ENCODE measurements at regions not wholly inside any gene's neighbourhood (a gene's known extent, or its start where the extent isn't known, plus 50 kb on each side); places are given as distances from the start of the nearest gene placed in this dataset.

DNA sequence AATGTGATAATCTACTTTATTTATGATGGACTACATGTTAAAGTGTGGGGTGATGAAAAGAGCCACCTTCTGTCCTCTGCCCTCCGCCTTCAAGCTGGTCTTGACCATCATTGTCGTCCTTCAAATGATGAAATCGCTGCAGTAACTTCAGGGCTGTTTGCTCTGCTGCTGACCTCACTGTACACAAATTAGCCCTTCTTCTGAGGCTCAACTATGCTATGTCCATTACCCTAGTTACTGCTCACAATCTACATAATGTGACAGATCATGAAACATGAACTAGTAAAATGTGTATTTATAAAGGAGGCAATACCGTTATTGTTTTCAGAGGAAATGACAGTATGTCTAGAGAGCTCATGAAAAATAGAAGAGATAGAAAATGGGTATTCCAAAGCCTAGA, 145.9 kb downstream of the RFC3 start:
- no peak overlapping the region for H3K4me2 ChIP-seq (ENCODE audit: insufficient read depth, low read length)
- no peaks in the 10 kb centered on the region for H3K79me2 ChIP-seq (ENCODE audit: insufficient read depth, low read length)
- no peaks in the 10 kb centered on the region for H3K27me3 ChIP-seq (ENCODE audit: insufficient read depth, low read length)
- no peaks in the 10 kb centered on the region for H3K36me3 ChIP-seq (ENCODE audit: insufficient read depth, low read length)
- H3K4me1 ChIP-seq (ENCODE audit: insufficient read depth, low read length): no peaks in the 10 kb centered on the region
- no peak for DNase-seq (ENCODE audit: insufficient read length, low spot score, missing footprints)
- H3K4me3 ChIP-seq (ENCODE audit: insufficient read depth, low read length): no peak overlapping the region
- no peak overlapping the region for H3K27ac ChIP-seq (ENCODE audit: low read depth, low read length)
- TF ChIP-seq, protein P1, sequence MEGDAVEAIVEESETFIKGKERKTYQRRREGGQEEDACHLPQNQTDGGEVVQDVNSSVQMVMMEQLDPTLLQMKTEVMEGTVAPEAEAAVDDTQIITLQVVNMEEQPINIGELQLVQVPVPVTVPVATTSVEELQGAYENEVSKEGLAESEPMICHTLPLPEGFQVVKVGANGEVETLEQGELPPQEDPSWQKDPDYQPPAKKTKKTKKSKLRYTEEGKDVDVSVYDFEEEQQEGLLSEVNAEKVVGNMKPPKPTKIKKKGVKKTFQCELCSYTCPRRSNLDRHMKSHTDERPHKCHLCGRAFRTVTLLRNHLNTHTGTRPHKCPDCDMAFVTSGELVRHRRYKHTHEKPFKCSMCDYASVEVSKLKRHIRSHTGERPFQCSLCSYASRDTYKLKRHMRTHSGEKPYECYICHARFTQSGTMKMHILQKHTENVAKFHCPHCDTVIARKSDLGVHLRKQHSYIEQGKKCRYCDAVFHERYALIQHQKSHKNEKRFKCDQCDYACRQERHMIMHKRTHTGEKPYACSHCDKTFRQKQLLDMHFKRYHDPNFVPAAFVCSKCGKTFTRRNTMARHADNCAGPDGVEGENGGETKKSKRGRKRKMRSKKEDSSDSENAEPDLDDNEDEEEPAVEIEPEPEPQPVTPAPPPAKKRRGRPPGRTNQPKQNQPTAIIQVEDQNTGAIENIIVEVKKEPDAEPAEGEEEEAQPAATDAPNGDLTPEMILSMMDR (IDR thresholded peaks at IDR 0.05; ENCODE audit: extremely low read depth, low read depth, low read length): no peak
- no peaks in the 10 kb centered on the region for H3K9me3 ChIP-seq (ENCODE audit: low read depth, low read length)
- H2AFZ ChIP-seq (ENCODE audit: low read length): no peak overlapping the region
- H4K20me1 ChIP-seq (ENCODE audit: insufficient read depth, low read length): no peaks in the 10 kb centered on the region

DNA sequence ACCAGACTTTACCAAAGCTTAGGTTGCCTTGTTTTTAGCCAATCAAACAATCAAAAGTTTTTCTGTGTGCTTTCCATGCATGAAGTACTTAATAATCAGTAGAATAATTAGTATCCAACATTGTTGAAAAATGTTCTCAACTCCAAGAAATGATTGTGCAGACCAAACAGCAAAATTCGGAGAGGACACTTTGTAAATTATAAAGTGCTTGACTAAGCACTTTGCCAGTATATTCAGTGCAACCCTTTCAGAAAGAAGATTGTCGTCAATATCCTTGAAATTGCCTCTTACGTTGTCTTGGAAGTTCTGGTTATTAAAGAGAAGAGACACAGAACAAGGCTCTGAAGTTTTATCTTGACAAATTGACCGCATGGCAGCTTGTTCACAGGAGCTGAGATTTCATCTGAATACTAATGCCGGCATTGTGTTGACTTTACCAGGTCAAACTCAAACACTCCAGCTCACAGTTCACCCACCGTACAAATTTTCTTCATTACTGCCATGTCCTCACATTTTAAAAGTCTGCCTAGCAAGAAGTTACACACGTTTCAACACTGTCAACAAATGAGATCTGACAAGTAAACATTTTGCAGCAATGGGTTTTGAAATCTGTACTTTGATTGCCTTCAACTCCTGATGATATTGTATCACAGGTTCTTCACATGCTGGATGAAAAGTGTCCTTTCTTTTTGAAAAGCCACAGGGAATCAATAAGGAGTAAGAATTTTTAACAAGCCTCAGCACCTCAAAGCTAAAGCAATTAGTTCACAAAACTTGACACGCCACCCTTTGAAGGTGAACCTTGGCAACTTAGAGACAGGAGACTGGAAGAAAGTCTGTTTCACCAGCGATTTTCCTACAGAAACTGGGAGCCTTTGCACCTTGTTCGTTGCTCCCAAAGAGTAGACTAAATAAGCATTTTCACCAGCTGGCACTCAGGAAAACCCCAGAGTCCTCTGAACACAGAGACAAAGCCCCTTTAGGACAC, 150.9 kb downstream of the RFC3 start:
- H3K79me2 ChIP-seq (ENCODE audit: insufficient read depth, low read length): no peaks in the 10 kb centered on the region
- no peak overlapping the region for H3K27ac ChIP-seq (ENCODE audit: low read depth, low read length)
- H3K9me3 ChIP-seq (ENCODE audit: low read depth, low read length): no peaks in the 10 kb centered on the region
- H2AFZ ChIP-seq (ENCODE audit: low read length): no peak overlapping the region
- TF ChIP-seq, protein P1 (IDR thresholded peaks at IDR 0.05; ENCODE audit: extremely low read depth, low read depth, low read length): no peak
- H3K27me3 ChIP-seq (ENCODE audit: insufficient read depth, low read length): no peaks in the 10 kb centered on the region
- H3K4me2 ChIP-seq (ENCODE audit: insufficient read depth, low read length): no peak overlapping the region
- H3K4me3 ChIP-seq (ENCODE audit: insufficient read depth, low read length): no peak overlapping the region
- H3K4me1 ChIP-seq (ENCODE audit: insufficient read depth, low read length): no peaks in the 10 kb centered on the region
- no peaks in the 10 kb centered on the region for H4K20me1 ChIP-seq (ENCODE audit: insufficient read depth, low read length)
- no peak for DNase-seq (ENCODE audit: insufficient read length, low spot score, missing footprints)
- no peaks in the 10 kb centered on the region for H3K36me3 ChIP-seq (ENCODE audit: insufficient read depth, low read length)

DNA sequence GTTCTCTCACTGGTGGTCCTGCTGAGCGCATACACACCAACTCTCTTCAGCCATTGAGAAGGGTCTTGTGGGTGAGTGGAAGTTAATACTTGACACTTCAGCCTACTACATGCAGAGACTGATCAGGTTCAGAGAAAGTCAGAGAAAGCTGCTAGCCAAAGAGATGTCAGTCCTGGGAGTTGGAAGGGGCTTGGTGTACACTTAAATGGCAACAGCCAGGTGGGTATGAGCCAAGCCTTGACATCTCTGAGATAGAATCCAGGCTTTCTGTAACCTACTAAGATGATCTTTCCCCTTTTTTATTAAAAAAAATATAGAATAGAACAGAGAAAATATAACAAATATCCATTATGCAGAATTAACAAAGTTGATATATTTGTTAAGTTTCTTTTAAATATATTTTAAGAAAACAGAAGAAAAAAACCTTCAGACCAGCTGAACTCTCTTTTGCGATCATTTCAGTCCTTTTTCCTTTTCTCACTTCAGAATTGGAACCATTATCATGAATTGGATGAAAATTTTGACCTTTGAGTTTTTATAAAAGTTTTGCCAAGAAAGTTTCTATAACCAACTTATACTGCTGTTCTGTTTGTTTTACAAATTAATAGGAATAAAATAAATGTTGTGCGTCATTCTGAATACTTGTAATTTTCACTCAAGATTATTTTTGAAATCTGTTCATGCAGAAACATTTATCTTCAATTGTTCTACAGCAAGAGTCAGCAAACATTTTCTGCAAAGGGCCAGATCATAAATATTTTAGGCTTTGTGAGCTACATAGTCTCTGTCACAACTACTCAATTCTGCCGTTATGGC, 153.0 kb downstream of the RFC3 start:
- no peaks in the 10 kb centered on the region for H3K9me3 ChIP-seq (ENCODE audit: low read depth, low read length)
- no peak overlapping the region for H3K4me2 ChIP-seq (ENCODE audit: insufficient read depth, low read length)
- no peak overlapping the region for H3K27ac ChIP-seq (ENCODE audit: low read depth, low read length)
- H2AFZ ChIP-seq (ENCODE audit: low read length): no peak overlapping the region
- TF ChIP-seq, protein P1 (IDR thresholded peaks at IDR 0.05; ENCODE audit: extremely low read depth, low read depth, low read length): no peak
- no peaks in the 10 kb centered on the region for H3K4me1 ChIP-seq (ENCODE audit: insufficient read depth, low read length)
- H3K4me3 ChIP-seq (ENCODE audit: insufficient read depth, low read length): no peak overlapping the region
- H3K36me3 ChIP-seq (ENCODE audit: insufficient read depth, low read length): no peaks in the 10 kb centered on the region
- H4K20me1 ChIP-seq (ENCODE audit: insufficient read depth, low read length): no peaks in the 10 kb centered on the region
- DNase-seq (ENCODE audit: insufficient read length, low spot score, missing footprints): no peak
- H3K79me2 ChIP-seq (ENCODE audit: insufficient read depth, low read length): no peaks in the 10 kb centered on the region
- H3K27me3 ChIP-seq (ENCODE audit: insufficient read depth, low read length): no peaks in the 10 kb centered on the region

DNA sequence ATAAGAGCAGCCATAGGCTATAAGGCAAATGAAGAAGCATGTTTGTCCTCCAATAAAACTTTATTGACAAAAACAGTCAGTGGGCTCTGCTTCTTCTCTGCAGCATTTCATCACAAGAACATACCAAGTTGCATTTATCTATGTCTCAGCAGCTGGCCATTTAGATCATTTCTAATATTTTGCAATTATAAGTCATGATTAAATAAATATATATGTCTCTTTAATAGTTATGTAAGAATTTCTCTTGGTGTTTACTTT, 153.5 kb downstream of the RFC3 start:
- no peaks in the 10 kb centered on the region for H3K36me3 ChIP-seq (ENCODE audit: insufficient read depth, low read length)
- H4K20me1 ChIP-seq (ENCODE audit: insufficient read depth, low read length): no peaks in the 10 kb centered on the region
- H3K4me2 ChIP-seq (ENCODE audit: insufficient read depth, low read length): no peak overlapping the region
- no peaks in the 10 kb centered on the region for H3K4me1 ChIP-seq (ENCODE audit: insufficient read depth, low read length)
- no peaks in the 10 kb centered on the region for H3K27me3 ChIP-seq (ENCODE audit: insufficient read depth, low read length)
- no peak overlapping the region for H3K4me3 ChIP-seq (ENCODE audit: insufficient read depth, low read length)
- DNase-seq (ENCODE audit: insufficient read length, low spot score, missing footprints): no peak
- H3K27ac ChIP-seq (ENCODE audit: low read depth, low read length): no peak overlapping the region
- TF ChIP-seq, protein P1 (IDR thresholded peaks at IDR 0.05; ENCODE audit: extremely low read depth, low read depth, low read length): no peak
- no peaks in the 10 kb centered on the region for H3K9me3 ChIP-seq (ENCODE audit: low read depth, low read length)
- no peaks in the 10 kb centered on the region for H3K79me2 ChIP-seq (ENCODE audit: insufficient read depth, low read length)
- no peak overlapping the region for H2AFZ ChIP-seq (ENCODE audit: low read length)
